Glutamatergic neuron (in vitro differentiated cells): ENCODE measurements at regions not wholly inside any gene's neighbourhood (a gene's known extent, or its start where the extent isn't known, plus 50 kb on each side); places are given as distances from the start of the nearest gene placed in this dataset.

Experiments
- DNase-seq: peaks from one replicate; pipeline ENCODE4 v3.0.0; 2022
- H3K27ac Mint-ChIP-seq: one replicate; pipeline ENCODE4 v1.8.0; 2020; ENCODE audit warnings: mild to moderate bottlenecking, mixed read lengths, inconsistent platforms; ENCODE audit not compliant: unreplicated experiment
- H3K27me3 Mint-ChIP-seq: one replicate; pipeline ENCODE4 v1.8.0; 2020; ENCODE audit warnings: mild to moderate bottlenecking, moderate library complexity, mixed read lengths, inconsistent platforms; ENCODE audit not compliant: unreplicated experiment
- H3K36me3 Mint-ChIP-seq: one replicate; pipeline ENCODE4 v1.8.0; 2020; ENCODE audit warnings: mild to moderate bottlenecking, mixed read lengths, inconsistent platforms; ENCODE audit not compliant: unreplicated experiment
- H3K4me1 Mint-ChIP-seq: one replicate; pipeline ENCODE4 v1.8.0; 2020; ENCODE audit warnings: mild to moderate bottlenecking, low read depth, mixed read lengths, inconsistent platforms; ENCODE audit not compliant: unreplicated experiment
- H3K4me3 Mint-ChIP-seq: one replicate; pipeline ENCODE4 v1.8.0; 2020; ENCODE audit warnings: mild to moderate bottlenecking, mixed read lengths, inconsistent platforms; ENCODE audit not compliant: unreplicated experiment
- H3K9me3 Mint-ChIP-seq: one replicate; pipeline ENCODE4 v1.8.0; 2020; ENCODE audit warnings: mild to moderate bottlenecking, moderate library complexity, mixed read lengths, inconsistent platforms; ENCODE audit not compliant: unreplicated experiment
- TF ChIP-seq, protein P1 (sequence below): fragments of 200-600 bp; sonication (generic); IDR thresholded peaks from one replicate; pipeline ENCODE4 v1.5.0; 2021; ENCODE audit not compliant: partially characterized antibody, unreplicated experiment

- Mint-ChIP-seq H3K36me3 (no peaks in the 10 kb centered on the region), H3K9me3 (peaks cover 2% of the 10 kb centered on the region), H3K27ac (peak overlapping the region; percentile 3), H3K4me3 (no peak overlapping the region), H3K4me1 (peaks cover 18% of the 10 kb centered on the region), H3K27me3 (no peaks in the 10 kb centered on the region)
- no peak for DNase-seq
- TF ChIP-seq, protein P1, sequence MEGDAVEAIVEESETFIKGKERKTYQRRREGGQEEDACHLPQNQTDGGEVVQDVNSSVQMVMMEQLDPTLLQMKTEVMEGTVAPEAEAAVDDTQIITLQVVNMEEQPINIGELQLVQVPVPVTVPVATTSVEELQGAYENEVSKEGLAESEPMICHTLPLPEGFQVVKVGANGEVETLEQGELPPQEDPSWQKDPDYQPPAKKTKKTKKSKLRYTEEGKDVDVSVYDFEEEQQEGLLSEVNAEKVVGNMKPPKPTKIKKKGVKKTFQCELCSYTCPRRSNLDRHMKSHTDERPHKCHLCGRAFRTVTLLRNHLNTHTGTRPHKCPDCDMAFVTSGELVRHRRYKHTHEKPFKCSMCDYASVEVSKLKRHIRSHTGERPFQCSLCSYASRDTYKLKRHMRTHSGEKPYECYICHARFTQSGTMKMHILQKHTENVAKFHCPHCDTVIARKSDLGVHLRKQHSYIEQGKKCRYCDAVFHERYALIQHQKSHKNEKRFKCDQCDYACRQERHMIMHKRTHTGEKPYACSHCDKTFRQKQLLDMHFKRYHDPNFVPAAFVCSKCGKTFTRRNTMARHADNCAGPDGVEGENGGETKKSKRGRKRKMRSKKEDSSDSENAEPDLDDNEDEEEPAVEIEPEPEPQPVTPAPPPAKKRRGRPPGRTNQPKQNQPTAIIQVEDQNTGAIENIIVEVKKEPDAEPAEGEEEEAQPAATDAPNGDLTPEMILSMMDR, result no peak
Observed at GRCh38 chr2:57460396-57461276, 586.0 kb upstream of the VRK2 start.

GRCh38 chr2:57461624-57462023, 585.0 kb upstream of the VRK2 start:
- Mint-ChIP-seq H3K27me3 (no peaks in the 10 kb centered on the region), H3K36me3 (no peaks in the 10 kb centered on the region), H3K4me1 (peaks cover 18% of the 10 kb centered on the region), H3K27ac (peak overlapping the region; percentile 90), H3K9me3 (peaks cover 2% of the 10 kb centered on the region), H3K4me3 (no peak overlapping the region)
- no peak for DNase-seq
- TF ChIP-seq, protein P1, result no peak

GRCh38 chr2:57465067-57465466, 581.5 kb upstream of the VRK2 start:
- TF ChIP-seq, protein P1, result no peak
- DNase-seq, result no peak
- Mint-ChIP-seq H3K36me3 (peaks cover 8% of the 10 kb centered on the region), H3K27me3 (no peaks in the 10 kb centered on the region), H3K27ac (no peak overlapping the region), H3K4me3 (no peak overlapping the region), H3K9me3 (peaks cover 3% of the 10 kb centered on the region), H3K4me1 (peaks cover 18% of the 10 kb centered on the region)

DNA sequence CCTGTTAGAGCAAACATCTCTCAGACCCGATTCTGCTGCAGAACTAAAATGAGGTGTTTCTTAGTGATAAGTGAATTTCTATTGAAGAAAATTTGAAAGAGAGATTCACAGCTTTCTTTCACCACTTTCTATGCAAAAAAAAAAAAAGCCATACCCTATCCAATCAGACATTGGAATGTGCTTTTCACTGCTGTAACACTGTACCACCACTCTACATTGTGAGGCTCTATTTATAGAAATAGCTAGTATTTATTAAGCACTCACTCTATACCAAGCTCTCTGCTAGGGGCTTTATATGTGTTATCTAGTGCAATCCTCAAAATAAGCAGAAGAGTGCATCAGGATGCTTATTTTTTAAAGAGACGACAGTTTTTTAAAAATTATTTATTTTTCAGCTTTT, 580.6 kb upstream of the VRK2 start:
- Mint-ChIP-seq H3K27ac (no peak overlapping the region), H3K36me3 (peaks cover 8% of the 10 kb centered on the region), H3K4me1 (peaks cover 14% of the 10 kb centered on the region), H3K27me3 (no peaks in the 10 kb centered on the region), H3K4me3 (no peak overlapping the region), H3K9me3 (peaks cover 3% of the 10 kb centered on the region)
- TF ChIP-seq, protein P1, result no peak
- no peak for DNase-seq

- Mint-ChIP-seq H3K9me3 (no peaks in the 10 kb centered on the region), H3K4me1 (peaks cover 6% of the 10 kb centered on the region), H3K4me3 (no peak overlapping the region), H3K27ac (no peak overlapping the region), H3K27me3 (no peaks in the 10 kb centered on the region), H3K36me3 (no peaks in the 10 kb centered on the region)
- DNase-seq, result no peak
- TF ChIP-seq, protein P1, result no peak
Observed at GRCh38 chr2:57475391-57475790, 571.2 kb upstream of the VRK2 start.
